CD4-positive, alpha-beta T cell (primary cell): ENCODE measurements at regions not wholly inside any gene's neighbourhood (a gene's known extent, or its start where the extent isn't known, plus 50 kb on each side); places are given as distances from the start of the nearest gene placed in this dataset.

Source experiments
- ATAC-seq: fragments of 200-7000 bp; cut with Tn5 transposase; one replicate; pipeline ENCODE4 v1.10.0; 2022; ENCODE audit warnings: mild to moderate bottlenecking; ENCODE audit not compliant: poor library complexity
- CTCF ChIA-PET: fragments of 350-600 bp; sonication (Branson Sonifier 250); formaldehyde crosslinking; loops from one replicate; lab custom pipeline; 2021; ENCODE audit warnings: antibody characterized with exemption, inconsistent platforms; lab: Charles Lee
- POLR2A ChIA-PET: fragments of 350-600 bp; sonication (Branson Sonifier 250); formaldehyde crosslinking; loops from one replicate; lab custom pipeline; 2021; ENCODE audit warnings: antibody characterized with exemption, inconsistent platforms; lab: Charles Lee
- DNase-seq, 14 experiments: peaks; one replicate each; pipeline ENCODE4 v3.0.0-alpha.2; 2013 to 2020; ENCODE audit warnings: mixed read lengths in 2 of 14
- H3K27ac ChIP-seq, 2 donors: one replicate each; pipeline versions ENCODE4 v1.5.1 to v1.7.0; 2013; ENCODE audit warnings: low read length in 2 of 2, low read depth in 1 of 2, mild to moderate bottlenecking in 1 of 2
- H3K27me3 ChIP-seq, 2 experiments: 1 replicate in 1 of 2; 2 replicates in 1 of 2; pipeline versions ENCODE4 v1.6.1 to v1.7.0; 2013; ENCODE audit warnings: low read length in 2 of 2, control low read depth in 1 of 2, mild to moderate bottlenecking in 1 of 2, moderate library complexity in 1 of 2; ENCODE audit not compliant: insufficient read depth in 2 of 2, control insufficient read depth in 1 of 2
- H3K36me3 ChIP-seq: one replicate; pipeline ENCODE4 v1.6.1; 2013; ENCODE audit warnings: low read length, control low read depth; ENCODE audit not compliant: insufficient read depth
- H3K4me1 ChIP-seq: one replicate; pipeline ENCODE4 v1.6.1; 2013; ENCODE audit warnings: low read length, control low read depth; ENCODE audit not compliant: insufficient read depth
- H3K4me3 ChIP-seq: one replicate; pipeline ENCODE4 v1.5.1; 2013; ENCODE audit warnings: mild to moderate bottlenecking, low read length, moderate library complexity
- H3K9me3 ChIP-seq, 2 experiments: 1 replicate in 1 of 2; 2 replicates in 1 of 2; pipeline versions ENCODE4 v1.6.1 to v1.7.0; 2013; ENCODE audit warnings: low read length in 2 of 2, mild to moderate bottlenecking in 2 of 2, control low read depth in 1 of 2, moderate library complexity in 1 of 2; ENCODE audit not compliant: control insufficient read depth in 1 of 2, insufficient read depth in 1 of 2
- H3K27ac Mint-ChIP-seq: one replicate; pipeline ENCODE4 v1.8.0; 2020; ENCODE audit warnings: mixed read lengths
- H3K27me3 Mint-ChIP-seq: one replicate; pipeline ENCODE4 v1.8.0; 2021; ENCODE audit warnings: mixed read lengths
- H3K36me3 Mint-ChIP-seq: one replicate; pipeline ENCODE4 v1.8.0; 2021; ENCODE audit warnings: low read depth, mixed read lengths
- H3K4me1 Mint-ChIP-seq: one replicate; pipeline ENCODE4 v1.8.0; 2021; ENCODE audit warnings: low read depth, mixed read lengths
- H3K4me3 Mint-ChIP-seq: one replicate; pipeline ENCODE4 v1.8.0; 2020; ENCODE audit warnings: mild to moderate bottlenecking, mixed read lengths
- H3K9me3 Mint-ChIP-seq: one replicate; pipeline ENCODE4 v1.8.0; 2020; ENCODE audit warnings: mixed read lengths
- intact Hi-C, 2 experiments: fragments of 100-400 bp; cut with DNase I in 1 of 2; cut with micrococcal nuclease in 1 of 2; formaldehyde crosslinking; loops; one replicate each; pipeline versions ENCODE4 v1.15.1 to v1.9.0; 2023 to 2025; cut with DNase I, micrococcal nuclease
- TF ChIP-seq, protein P1 (sequence below): fragments of 200-600 bp; IDR thresholded peaks from one replicate; pipeline ENCODE4 v1.8.0; 2022; ENCODE audit warnings: antibody characterized with exemption, mild to moderate bottlenecking

DNA sequence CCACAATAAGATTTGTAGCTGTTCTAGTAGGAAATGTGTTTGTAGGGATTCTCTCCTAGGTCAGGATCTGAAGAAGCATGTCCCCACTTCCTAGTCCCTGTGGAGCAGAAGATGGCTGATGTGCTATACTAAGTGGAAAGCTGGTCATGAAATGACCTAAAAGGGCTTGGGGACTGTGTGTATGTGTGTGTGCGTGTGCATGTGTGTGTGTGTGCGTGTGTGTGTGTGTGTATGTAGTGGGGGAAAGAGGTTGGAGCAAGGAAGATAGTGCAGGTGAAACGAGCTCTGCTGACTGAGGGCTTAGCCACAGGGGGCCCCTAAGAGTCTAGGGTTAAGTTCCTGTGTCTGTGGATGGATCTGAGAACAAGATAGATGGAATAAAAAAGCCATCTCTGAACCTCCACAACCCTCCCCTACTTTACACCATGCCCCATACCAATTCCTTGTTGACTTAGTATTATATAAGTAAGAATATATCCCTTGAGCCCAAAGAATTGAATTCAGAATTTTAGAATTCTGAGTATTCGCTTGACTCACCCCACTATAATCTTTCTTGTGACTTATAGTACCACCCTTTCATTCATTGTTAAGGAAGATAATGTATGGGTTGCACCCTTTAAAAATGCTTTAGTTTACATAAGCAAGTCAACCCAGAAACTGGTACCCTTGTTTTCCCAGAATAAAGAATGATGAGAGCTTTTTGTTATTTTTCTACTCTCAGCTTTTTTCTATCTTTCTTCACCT, 96.1 kb downstream of the RPL22L1 start:
- intact Hi-C loops, result no loop called here
- DNase-seq, result no peak
- H3K4me1 Mint-ChIP-seq, result no peaks in the 10 kb centered on the region
- Histone ChIP-seq H3K4me1 (no peaks in the 10 kb centered on the region), H3K9me3 (no peaks in the 10 kb centered on the region), H3K27me3 (peaks cover 0 to 7% of the 10 kb centered on the region in 2 experiments), H3K4me3 (no peak overlapping the region), H3K36me3 (no peaks in the 10 kb centered on the region), H3K27ac (no peak overlapping the region)
- no peak overlapping the region for H3K27ac Mint-ChIP-seq
- TF ChIP-seq, protein P1, sequence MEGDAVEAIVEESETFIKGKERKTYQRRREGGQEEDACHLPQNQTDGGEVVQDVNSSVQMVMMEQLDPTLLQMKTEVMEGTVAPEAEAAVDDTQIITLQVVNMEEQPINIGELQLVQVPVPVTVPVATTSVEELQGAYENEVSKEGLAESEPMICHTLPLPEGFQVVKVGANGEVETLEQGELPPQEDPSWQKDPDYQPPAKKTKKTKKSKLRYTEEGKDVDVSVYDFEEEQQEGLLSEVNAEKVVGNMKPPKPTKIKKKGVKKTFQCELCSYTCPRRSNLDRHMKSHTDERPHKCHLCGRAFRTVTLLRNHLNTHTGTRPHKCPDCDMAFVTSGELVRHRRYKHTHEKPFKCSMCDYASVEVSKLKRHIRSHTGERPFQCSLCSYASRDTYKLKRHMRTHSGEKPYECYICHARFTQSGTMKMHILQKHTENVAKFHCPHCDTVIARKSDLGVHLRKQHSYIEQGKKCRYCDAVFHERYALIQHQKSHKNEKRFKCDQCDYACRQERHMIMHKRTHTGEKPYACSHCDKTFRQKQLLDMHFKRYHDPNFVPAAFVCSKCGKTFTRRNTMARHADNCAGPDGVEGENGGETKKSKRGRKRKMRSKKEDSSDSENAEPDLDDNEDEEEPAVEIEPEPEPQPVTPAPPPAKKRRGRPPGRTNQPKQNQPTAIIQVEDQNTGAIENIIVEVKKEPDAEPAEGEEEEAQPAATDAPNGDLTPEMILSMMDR, result no peak
- POLR2A ChIA-PET, result no interaction called here
- ATAC-seq, result no peak
- no peak overlapping the region for H3K4me3 Mint-ChIP-seq
- H3K36me3 Mint-ChIP-seq, result no peaks in the 10 kb centered on the region
- CTCF ChIA-PET, result no interaction called here
- H3K9me3 Mint-ChIP-seq, result no peaks in the 10 kb centered on the region
- H3K27me3 Mint-ChIP-seq, result peaks cover 29% of the 10 kb centered on the region

DNA sequence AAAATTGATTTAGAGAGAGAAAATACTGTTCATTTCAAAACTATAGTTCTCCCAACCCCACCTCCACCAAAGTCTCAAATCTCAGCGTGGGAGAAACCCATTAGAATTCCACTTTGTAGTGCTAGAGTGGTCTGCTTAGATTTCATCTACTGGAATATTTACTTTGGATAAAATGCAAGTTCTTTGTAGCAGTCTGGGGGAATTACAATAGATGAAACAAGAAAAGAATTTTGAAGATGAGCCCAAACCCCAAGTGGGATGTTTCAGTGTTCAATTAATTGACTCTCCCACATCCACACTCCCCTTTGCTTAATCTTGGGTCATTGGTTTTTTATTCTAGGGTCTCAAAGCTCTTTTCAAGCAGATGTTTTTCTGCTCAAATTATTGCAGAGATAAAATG, 97.8 kb downstream of the RPL22L1 start:
- TF ChIP-seq, protein P1, result no peak
- Mint-ChIP-seq H3K4me3 (no peak overlapping the region), H3K27ac (no peak overlapping the region), H3K36me3 (no peaks in the 10 kb centered on the region), H3K4me1 (no peaks in the 10 kb centered on the region), H3K27me3 (peaks cover 20% of the 10 kb centered on the region), H3K9me3 (no peaks in the 10 kb centered on the region)
- no peaks in the 10 kb centered on the region for H3K4me1 ChIP-seq
- no peak overlapping the region for H3K4me3 ChIP-seq
- peaks cover 0 to 7% of the 10 kb centered on the region in 2 experiments for H3K27me3 ChIP-seq
- DNase-seq (no peak), ATAC-seq (no peak)
- no peak overlapping the region for H3K27ac ChIP-seq
- CTCF ChIA-PET, result no interaction called here
- POLR2A ChIA-PET, result no interaction called here
- H3K36me3 ChIP-seq, result no peaks in the 10 kb centered on the region
- H3K9me3 ChIP-seq, result no peaks in the 10 kb centered on the region
- intact Hi-C loops, result no loop called here

DNA sequence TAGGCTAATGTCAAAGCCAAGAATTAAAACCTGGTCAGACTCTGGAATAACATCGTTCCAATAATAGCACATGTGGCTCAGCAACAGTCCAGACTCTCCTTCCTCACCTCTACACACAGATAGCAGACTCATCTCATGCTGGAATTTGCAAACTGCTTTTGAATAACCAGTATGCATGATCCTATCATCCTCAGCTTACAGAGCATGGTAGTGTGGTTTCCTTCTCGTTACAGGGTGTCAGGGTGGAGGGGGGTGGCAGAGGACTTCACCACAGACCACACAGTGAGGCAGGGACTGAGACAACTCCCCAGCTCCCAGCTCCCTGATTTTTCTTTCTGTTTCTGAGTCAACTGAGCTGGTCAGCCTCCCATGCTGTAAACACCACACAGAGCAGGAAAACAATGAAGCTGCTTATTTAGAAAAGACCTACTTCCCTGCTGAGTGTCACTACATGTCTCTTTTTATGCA, 101.6 kb downstream of the RPL22L1 start:
- Histone ChIP-seq H3K9me3 (no peaks in the 10 kb centered on the region), H3K4me1 (no peaks in the 10 kb centered on the region), H3K36me3 (no peaks in the 10 kb centered on the region), H3K4me3 (no peak overlapping the region), H3K27me3 (no peaks in the 10 kb centered on the region), H3K27ac (no peak overlapping the region)
- intact Hi-C loops, result no loop called here
- Mint-ChIP-seq H3K4me1 (no peaks in the 10 kb centered on the region), H3K27me3 (no peaks in the 10 kb centered on the region), H3K9me3 (no peaks in the 10 kb centered on the region), H3K4me3 (no peak overlapping the region), H3K27ac (no peak overlapping the region), H3K36me3 (no peaks in the 10 kb centered on the region)
- ChIA-PET CTCF (no interaction called here), POLR2A (no interaction called here)
- TF ChIP-seq, protein P1, result no peak
- DNase-seq (peak in 1 of 14 experiments; percentile 40), ATAC-seq (no peak)
